Loucy (cell line): ENCODE measurements at regions not wholly inside any gene's neighbourhood (a gene's known extent, or its start where the extent isn't known, plus 50 kb on each side); places are given as distances from the start of the nearest gene placed in this dataset.

Source experiments
- H2AFZ ChIP-seq: fragments of 200-600 bp; sonication (generic); 2 replicates; pipeline ENCODE4 v1.6.0; 2016; ENCODE audit warnings: antibody characterized with exemption, mild to moderate bottlenecking, low read length, moderate library complexity
- H3F3A ChIP-seq: fragments of 200-600 bp; 2 replicates; pipeline ENCODE4 v1.6.0; 2016; ENCODE audit warnings: antibody characterized with exemption, low read depth, mild to moderate bottlenecking
- H3K27me3 ChIP-seq: fragments of 200-600 bp; sonication (generic); 2 replicates; pipeline ENCODE4 v1.6.1; 2014; ENCODE audit warnings: low read length, mild to moderate bottlenecking; ENCODE audit not compliant: insufficient read depth, poor library complexity, severe bottlenecking
- H3K36me3 ChIP-seq: fragments of 200-600 bp; sonication (generic); 2 replicates; pipeline ENCODE4 v1.6.1; 2016; ENCODE audit warnings: low read length; ENCODE audit not compliant: insufficient read depth
- H3K4me1 ChIP-seq: fragments of 200-600 bp; sonication (generic); 2 replicates; pipeline ENCODE4 v1.5.1; 2014; ENCODE audit warnings: low read length, mild to moderate bottlenecking; ENCODE audit not compliant: insufficient read depth, poor library complexity, severe bottlenecking
- H3K4me2 ChIP-seq: fragments of 200-600 bp; sonication (generic); 2 replicates; pipeline ENCODE4 v1.6.0; 2014; ENCODE audit warnings: antibody characterized with exemption, low read length, low read depth, mild to moderate bottlenecking; ENCODE audit not compliant: poor library complexity, severe bottlenecking
- H3K4me3 ChIP-seq: fragments of 200-600 bp; sonication (generic); 2 replicates; pipeline ENCODE4 v1.5.1; 2014; ENCODE audit warnings: low read length, mild to moderate bottlenecking, mixed read lengths; ENCODE audit not compliant: poor library complexity, severe bottlenecking
- H3K79me2 ChIP-seq: fragments of 200-600 bp; sonication (generic); 2 replicates; pipeline ENCODE4 v1.6.1; 2014; ENCODE audit warnings: low read length; ENCODE audit not compliant: insufficient read depth
- H3K9ac ChIP-seq: fragments of 200-600 bp; sonication (generic); 2 replicates; pipeline ENCODE4 v1.6.0; 2014; ENCODE audit warnings: mild to moderate bottlenecking, low read depth, low read length, moderate library complexity; ENCODE audit not compliant: poor library complexity, severe bottlenecking
- H3K9me2 ChIP-seq: fragments of 200-600 bp; sonication (generic); replicated peaks from 2 replicates; pipeline ENCODE4 v1.6.1; 2016; ENCODE audit warnings: low read depth, low read length, mixed read lengths
- H3K9me3 ChIP-seq: fragments of 200-600 bp; sonication (generic); 2 replicates; pipeline ENCODE4 v1.6.1; 2014; ENCODE audit warnings: mild to moderate bottlenecking, antibody characterized with exemption, low read length, low read depth; ENCODE audit not compliant: insufficient read depth
- H4K20me1 ChIP-seq: fragments of 200-600 bp; sonication (generic); 2 replicates; pipeline ENCODE4 v1.6.0; 2014; ENCODE audit warnings: antibody characterized with exemption, low read length, mild to moderate bottlenecking; ENCODE audit not compliant: insufficient read depth, poor library complexity, severe bottlenecking
- EZH2phosphoT487 ChIP-seq: fragments of 200-600 bp; IDR thresholded peaks from 2 replicates; pipeline ENCODE4 v1.6.1; 2018; ENCODE audit warnings: antibody characterized with exemption, mild to moderate bottlenecking, moderate library complexity, borderline replicate concordance
- TF ChIP-seq, protein P1 (sequence below): fragments of 200-600 bp; sonication (generic); conservative IDR thresholded peaks from 2 replicates; pipeline ENCODE4 v1.5.1; 2014; ENCODE audit warnings: mild to moderate bottlenecking, antibody characterized with exemption, low read length

GRCh38 chr5:10832421-10832820 is 71.4 kb upstream of the DAP start:
- no peaks in the 10 kb centered on the region for H3K27me3 ChIP-seq
- no peak for TF ChIP-seq EZH2phosphoT487
- TF ChIP-seq, protein P1, sequence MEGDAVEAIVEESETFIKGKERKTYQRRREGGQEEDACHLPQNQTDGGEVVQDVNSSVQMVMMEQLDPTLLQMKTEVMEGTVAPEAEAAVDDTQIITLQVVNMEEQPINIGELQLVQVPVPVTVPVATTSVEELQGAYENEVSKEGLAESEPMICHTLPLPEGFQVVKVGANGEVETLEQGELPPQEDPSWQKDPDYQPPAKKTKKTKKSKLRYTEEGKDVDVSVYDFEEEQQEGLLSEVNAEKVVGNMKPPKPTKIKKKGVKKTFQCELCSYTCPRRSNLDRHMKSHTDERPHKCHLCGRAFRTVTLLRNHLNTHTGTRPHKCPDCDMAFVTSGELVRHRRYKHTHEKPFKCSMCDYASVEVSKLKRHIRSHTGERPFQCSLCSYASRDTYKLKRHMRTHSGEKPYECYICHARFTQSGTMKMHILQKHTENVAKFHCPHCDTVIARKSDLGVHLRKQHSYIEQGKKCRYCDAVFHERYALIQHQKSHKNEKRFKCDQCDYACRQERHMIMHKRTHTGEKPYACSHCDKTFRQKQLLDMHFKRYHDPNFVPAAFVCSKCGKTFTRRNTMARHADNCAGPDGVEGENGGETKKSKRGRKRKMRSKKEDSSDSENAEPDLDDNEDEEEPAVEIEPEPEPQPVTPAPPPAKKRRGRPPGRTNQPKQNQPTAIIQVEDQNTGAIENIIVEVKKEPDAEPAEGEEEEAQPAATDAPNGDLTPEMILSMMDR = no peak
- H3K9ac ChIP-seq = no peak overlapping the region
- no peaks in the 10 kb centered on the region for H3F3A ChIP-seq
- H3K4me3 ChIP-seq = no peak overlapping the region
- no peaks in the 10 kb centered on the region for H3K36me3 ChIP-seq
- no peaks in the 10 kb centered on the region for H3K9me2 ChIP-seq
- H3K4me2 ChIP-seq = no peak overlapping the region
- no peaks in the 10 kb centered on the region for H3K9me3 ChIP-seq
- H2AFZ ChIP-seq = no peak overlapping the region
- no peaks in the 10 kb centered on the region for H3K4me1 ChIP-seq
- H4K20me1 ChIP-seq = no peaks in the 10 kb centered on the region
- H3K79me2 ChIP-seq = no peaks in the 10 kb centered on the region

GRCh38 chr5:10831419-10831818 is 70.4 kb upstream of the DAP start:
- no peak for TF ChIP-seq EZH2phosphoT487
- TF ChIP-seq, protein P1 = no peak
- no peak overlapping the region for H3K4me2 ChIP-seq
- no peaks in the 10 kb centered on the region for H3K4me1 ChIP-seq
- no peak overlapping the region for H3K9ac ChIP-seq
- no peaks in the 10 kb centered on the region for H3K79me2 ChIP-seq
- no peaks in the 10 kb centered on the region for H3K36me3 ChIP-seq
- no peaks in the 10 kb centered on the region for H3K27me3 ChIP-seq
- no peaks in the 10 kb centered on the region for H3F3A ChIP-seq
- no peak overlapping the region for H3K4me3 ChIP-seq
- no peaks in the 10 kb centered on the region for H3K9me3 ChIP-seq
- no peaks in the 10 kb centered on the region for H4K20me1 ChIP-seq
- H3K9me2 ChIP-seq = no peaks in the 10 kb centered on the region
- H2AFZ ChIP-seq = no peak overlapping the region

GRCh38 chr5:10828241-10828640 is 67.2 kb upstream of the DAP start:
- Histone ChIP-seq H3K9me2 (no peaks in the 10 kb centered on the region), H3K4me2 (no peak overlapping the region), H3K4me3 (no peak overlapping the region), H2AFZ (no peak overlapping the region), H4K20me1 (no peaks in the 10 kb centered on the region), H3K79me2 (no peaks in the 10 kb centered on the region), H3K9me3 (no peaks in the 10 kb centered on the region), H3F3A (no peaks in the 10 kb centered on the region), H3K36me3 (no peaks in the 10 kb centered on the region), H3K27me3 (no peaks in the 10 kb centered on the region), H3K4me1 (no peaks in the 10 kb centered on the region), H3K9ac (no peak overlapping the region)
- TF ChIP-seq EZH2phosphoT487 = no peak
- TF ChIP-seq, protein P1 = no peak
